T-helper 17 cell (primary cell): ENCODE measurements at regions not wholly inside any gene's neighbourhood (a gene's known extent, or its start where the extent isn't known, plus 50 kb on each side); places are given as distances from the start of the nearest gene placed in this dataset.

Experiments used
- ATAC-seq: fragments of 150-1000 bp; cut with Tn5 transposase; 2 replicates; pipeline ENCODE4 v1.10.0; 2021; ENCODE audit warnings: mild to moderate bottlenecking, moderate library complexity
- DNase-seq, 3 donors: peaks; one replicate each; pipeline versions ENCODE4 v3.0.0 to v3.0.0-alpha.2; 2020 to 2021
- H3K9me3 ChIP-seq: one replicate; pipeline ENCODE4 v1.7.0; 2013; ENCODE audit warnings: low read length, mild to moderate bottlenecking; ENCODE audit not compliant: control insufficient read depth, poor library complexity, severe bottlenecking
- H3K27ac Mint-ChIP-seq: one replicate; pipeline ENCODE4 v1.8.0; 2022; ENCODE audit warnings: mild to moderate bottlenecking, moderate library complexity, mixed read lengths
- H3K27me3 Mint-ChIP-seq: one replicate; pipeline ENCODE4 v1.8.0; 2022; ENCODE audit warnings: mixed read lengths
- H3K36me3 Mint-ChIP-seq: one replicate; pipeline ENCODE4 v1.8.0; 2022; ENCODE audit warnings: low read depth, mixed read lengths
- H3K4me1 Mint-ChIP-seq: one replicate; pipeline ENCODE4 v1.8.0; 2022; ENCODE audit warnings: mild to moderate bottlenecking, mixed read lengths
- H3K4me3 Mint-ChIP-seq: one replicate; pipeline ENCODE4 v1.8.0; 2022; ENCODE audit warnings: mild to moderate bottlenecking, moderate library complexity, mixed read lengths

DNA sequence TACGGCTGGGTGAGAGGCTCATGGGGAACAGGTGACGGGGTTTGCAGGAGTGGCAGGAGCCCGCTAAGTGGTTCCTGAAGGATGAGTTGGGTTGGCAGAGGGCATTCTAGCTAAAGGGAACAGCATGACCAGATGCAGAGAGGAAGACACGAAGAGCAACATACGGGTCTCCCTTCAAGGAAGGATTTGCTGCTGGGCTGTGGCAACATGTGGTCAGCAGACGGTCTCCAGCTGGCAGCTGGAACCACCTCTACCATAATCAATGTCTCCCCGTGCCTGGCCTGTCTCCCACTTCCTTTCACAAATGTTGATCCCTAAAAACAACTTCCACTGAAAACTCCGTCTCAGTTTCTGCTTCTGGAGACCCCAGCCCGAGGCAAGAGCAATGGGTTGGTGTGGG lies 80.6 kb upstream of the SULF2 start:
- DNase-seq (no peak), ATAC-seq (no peak)
- Mint-ChIP-seq H3K4me3 (no peak overlapping the region), H3K4me1 (no peaks in the 10 kb centered on the region), H3K27me3 (peaks cover 39% of the 10 kb centered on the region), H3K27ac (no peak overlapping the region), H3K36me3 (peaks cover 2% of the 10 kb centered on the region)
- H3K9me3 ChIP-seq = no peaks in the 10 kb centered on the region

DNA sequence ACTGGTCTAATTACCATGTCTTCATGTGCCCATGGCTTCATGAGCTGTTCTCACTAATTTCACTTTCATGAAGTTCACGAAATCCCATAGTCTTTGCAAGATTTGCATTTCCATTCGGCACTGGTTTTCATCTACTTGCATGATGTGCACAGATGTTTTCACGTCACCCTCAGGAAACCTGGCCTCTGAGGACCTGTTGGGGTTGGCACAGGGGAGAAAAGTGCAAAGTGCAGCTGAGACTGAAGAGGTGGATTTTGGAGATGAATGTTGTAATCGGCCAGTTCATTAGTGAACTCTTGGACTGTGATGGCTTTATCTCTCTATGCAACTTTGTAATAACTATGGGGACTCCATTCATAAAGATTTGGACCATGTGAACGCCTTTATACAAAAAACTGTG lies 80.2 kb upstream of the SULF2 start:
- H3K4me3 Mint-ChIP-seq = no peak overlapping the region
- no peak overlapping the region for H3K27ac Mint-ChIP-seq
- H3K9me3 ChIP-seq = no peaks in the 10 kb centered on the region
- H3K4me1 Mint-ChIP-seq = no peaks in the 10 kb centered on the region
- peaks cover 2% of the 10 kb centered on the region for H3K36me3 Mint-ChIP-seq
- DNase-seq = no peak
- H3K27me3 Mint-ChIP-seq = peaks cover 40% of the 10 kb centered on the region
- ATAC-seq = no peak

DNA sequence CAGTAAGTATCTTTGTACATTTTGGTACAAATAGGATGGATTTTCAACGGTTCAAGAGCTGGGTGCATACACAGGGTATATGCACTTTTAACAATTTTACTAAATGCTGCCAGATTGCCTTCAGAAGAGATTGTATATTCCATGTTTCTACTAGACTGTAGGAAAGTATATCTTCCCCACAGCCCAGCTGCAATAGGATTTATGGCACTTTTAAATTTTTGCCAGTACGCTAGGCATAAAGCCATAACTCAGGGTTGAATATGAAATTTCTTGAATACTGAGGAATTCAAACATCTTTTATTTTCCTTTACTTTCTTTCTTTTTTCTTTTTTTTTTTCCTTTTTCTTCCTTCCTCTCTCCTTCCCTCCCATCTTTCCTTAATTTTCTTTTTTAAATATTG lies 78.7 kb upstream of the SULF2 start:
- H3K27ac Mint-ChIP-seq = no peak overlapping the region
- H3K9me3 ChIP-seq = no peaks in the 10 kb centered on the region
- H3K4me3 Mint-ChIP-seq = no peak overlapping the region
- ATAC-seq (no peak), DNase-seq (no peak)
- peaks cover 2% of the 10 kb centered on the region for H3K36me3 Mint-ChIP-seq
- H3K4me1 Mint-ChIP-seq = no peaks in the 10 kb centered on the region
- peaks cover 35% of the 10 kb centered on the region for H3K27me3 Mint-ChIP-seq

DNA sequence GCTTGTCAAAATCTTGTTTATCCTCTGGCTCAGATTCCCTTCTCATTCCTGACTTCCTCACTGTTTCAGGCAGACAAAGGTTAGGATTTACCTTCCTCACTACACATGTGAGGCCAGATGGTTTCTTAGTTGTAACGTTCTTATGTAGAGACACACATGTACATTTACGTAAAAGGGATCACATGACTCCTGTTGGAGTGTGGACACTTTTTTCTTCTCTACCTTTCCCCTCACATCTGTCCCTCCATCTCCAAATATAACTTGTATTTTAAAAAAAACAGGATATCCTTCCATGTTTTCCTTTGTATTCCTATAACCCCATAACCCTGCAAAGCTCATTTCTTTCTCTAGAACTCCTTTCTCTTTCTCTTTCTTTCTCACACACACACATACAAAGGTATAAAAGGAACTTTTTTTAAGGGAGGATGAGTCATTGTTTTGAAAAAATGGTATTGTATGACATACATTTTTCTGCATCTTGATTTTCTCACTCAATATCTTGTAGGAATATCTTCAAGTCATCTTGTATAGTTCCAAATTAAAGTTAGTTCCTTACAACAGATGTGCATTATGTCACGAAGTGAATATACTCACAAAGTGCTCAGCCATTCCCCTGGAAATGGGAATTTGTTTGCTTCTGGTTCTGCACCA lies 78.2 kb upstream of the SULF2 start:
- DNase-seq (no peak), ATAC-seq (no peak)
- Mint-ChIP-seq H3K27ac (no peak overlapping the region), H3K4me1 (no peaks in the 10 kb centered on the region), H3K4me3 (no peak overlapping the region), H3K36me3 (peaks cover 2% of the 10 kb centered on the region), H3K27me3 (peaks cover 37% of the 10 kb centered on the region)
- H3K9me3 ChIP-seq = no peaks in the 10 kb centered on the region

DNA sequence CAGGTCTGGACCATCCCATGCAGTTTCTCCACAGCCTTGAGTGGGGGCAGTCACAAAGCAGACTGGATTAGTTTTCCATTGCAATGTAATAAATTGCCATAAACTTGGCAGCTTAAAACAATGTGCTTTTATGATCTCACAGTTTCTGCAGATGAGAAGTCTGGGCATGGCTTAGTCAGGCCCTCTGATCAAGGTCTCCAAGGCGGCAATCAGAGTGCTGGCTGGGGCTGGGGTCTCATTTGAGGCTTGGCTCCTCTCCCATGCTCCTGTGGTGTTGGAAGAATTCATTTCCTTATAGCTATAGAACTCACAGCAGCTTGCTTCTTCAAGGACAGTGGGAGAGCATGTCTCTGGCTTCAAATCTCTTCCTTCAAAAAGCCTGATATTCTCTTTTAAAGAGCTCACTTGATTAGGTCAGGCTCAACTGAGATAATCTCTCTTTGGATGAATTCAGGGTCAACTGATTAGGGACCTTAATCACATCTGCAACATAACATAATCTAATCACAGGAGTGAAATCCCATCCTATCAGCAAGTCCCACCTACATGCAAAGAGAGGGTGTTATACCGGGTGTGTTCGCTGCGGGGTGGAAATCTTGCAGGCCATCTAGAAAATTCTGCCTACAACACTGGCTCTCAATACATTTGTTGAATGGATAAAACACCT lies 77.4 kb upstream of the SULF2 start:
- DNase-seq (no peak), ATAC-seq (no peak)
- Mint-ChIP-seq H3K4me3 (no peak overlapping the region), H3K36me3 (peaks cover 2% of the 10 kb centered on the region), H3K27ac (no peak overlapping the region), H3K27me3 (peaks cover 38% of the 10 kb centered on the region), H3K4me1 (no peaks in the 10 kb centered on the region)
- no peaks in the 10 kb centered on the region for H3K9me3 ChIP-seq

DNA sequence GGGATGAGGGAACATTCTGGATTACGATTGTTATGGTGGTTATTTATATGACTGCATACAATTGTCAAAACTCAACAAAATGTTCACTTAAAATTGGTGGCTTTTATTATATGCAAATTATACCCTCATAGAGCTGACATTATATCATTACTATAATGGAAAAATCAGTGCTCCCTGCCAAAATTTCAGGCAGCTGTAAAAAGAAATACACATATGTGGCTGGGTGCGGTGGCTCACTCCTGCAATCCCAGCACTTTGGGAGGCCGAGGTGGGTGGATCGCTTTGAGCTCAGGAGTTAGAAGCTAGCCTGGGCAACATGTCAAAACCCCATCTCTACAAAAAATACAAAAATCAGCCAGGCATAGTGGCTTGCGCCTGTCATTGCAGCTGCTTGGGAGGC lies 75.8 kb upstream of the SULF2 start:
- H3K27me3 Mint-ChIP-seq = peaks cover 45% of the 10 kb centered on the region
- H3K36me3 Mint-ChIP-seq = peaks cover 2% of the 10 kb centered on the region
- ATAC-seq (no peak), DNase-seq (no peak)
- H3K27ac Mint-ChIP-seq = no peak overlapping the region
- no peak overlapping the region for H3K4me3 Mint-ChIP-seq
- H3K9me3 ChIP-seq = no peaks in the 10 kb centered on the region
- H3K4me1 Mint-ChIP-seq = no peaks in the 10 kb centered on the region

DNA sequence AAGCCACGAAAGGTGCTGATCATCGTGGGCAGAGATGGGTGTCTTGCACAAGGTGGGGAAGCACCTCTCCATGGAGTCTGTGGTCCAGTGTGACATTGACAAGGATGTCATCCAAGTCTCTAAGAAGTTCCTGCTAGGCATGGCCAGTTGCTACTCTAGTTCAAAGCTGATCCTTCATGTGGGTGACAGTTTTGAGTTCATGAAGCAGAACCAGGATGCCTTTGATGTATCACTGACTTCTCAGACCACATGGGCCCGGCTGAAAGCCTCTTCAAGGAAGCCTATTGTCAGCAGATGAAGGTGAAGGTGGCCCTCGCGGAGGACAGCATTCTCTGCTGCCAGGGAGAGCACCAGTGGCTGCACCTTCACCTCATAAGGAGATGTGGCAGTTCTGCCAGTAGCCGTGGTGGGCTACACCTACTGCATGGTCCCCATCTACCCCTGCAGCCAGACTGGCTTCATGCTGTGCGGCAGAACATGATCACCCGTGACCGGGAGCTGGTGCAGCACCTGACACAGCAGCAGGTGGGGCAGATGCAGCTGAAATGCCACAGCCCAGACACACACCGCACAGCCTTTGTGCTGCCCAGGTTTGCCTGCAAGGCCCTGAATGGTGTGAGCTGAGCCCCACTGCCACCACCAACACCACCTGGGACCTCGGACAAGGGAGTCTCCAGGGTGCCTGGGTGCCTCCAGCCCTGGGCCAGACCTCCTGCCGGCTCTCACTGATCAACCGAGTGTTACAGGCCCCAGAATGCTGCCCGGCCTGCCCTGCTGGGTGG lies 75.0 kb upstream of the SULF2 start:
- Mint-ChIP-seq H3K4me3 (no peak overlapping the region), H3K36me3 (no peaks in the 10 kb centered on the region), H3K27me3 (peaks cover 37% of the 10 kb centered on the region), H3K27ac (no peak overlapping the region), H3K4me1 (no peaks in the 10 kb centered on the region)
- DNase-seq (no peak), ATAC-seq (no peak)
- no peaks in the 10 kb centered on the region for H3K9me3 ChIP-seq

DNA sequence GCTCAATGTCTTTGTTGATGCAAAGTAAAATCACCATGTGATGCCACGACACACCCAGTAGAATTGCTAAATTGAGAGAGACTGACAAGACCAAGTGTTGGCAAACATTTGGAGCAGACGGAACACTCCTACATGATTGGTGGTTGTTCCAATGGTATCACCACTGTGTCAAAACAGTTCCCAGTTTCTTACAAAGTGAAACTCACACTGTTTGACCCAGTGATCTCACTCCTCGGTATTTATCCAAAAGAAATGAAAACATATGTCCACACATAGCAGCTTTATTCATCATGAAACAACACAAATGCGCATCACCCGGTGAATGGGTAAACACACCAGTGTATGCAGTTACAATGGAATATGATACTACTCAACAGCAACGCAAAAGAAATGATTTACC lies 74.0 kb upstream of the SULF2 start:
- peaks cover 35% of the 10 kb centered on the region for H3K27me3 Mint-ChIP-seq
- H3K4me1 Mint-ChIP-seq = peaks cover 2% of the 10 kb centered on the region

DNA sequence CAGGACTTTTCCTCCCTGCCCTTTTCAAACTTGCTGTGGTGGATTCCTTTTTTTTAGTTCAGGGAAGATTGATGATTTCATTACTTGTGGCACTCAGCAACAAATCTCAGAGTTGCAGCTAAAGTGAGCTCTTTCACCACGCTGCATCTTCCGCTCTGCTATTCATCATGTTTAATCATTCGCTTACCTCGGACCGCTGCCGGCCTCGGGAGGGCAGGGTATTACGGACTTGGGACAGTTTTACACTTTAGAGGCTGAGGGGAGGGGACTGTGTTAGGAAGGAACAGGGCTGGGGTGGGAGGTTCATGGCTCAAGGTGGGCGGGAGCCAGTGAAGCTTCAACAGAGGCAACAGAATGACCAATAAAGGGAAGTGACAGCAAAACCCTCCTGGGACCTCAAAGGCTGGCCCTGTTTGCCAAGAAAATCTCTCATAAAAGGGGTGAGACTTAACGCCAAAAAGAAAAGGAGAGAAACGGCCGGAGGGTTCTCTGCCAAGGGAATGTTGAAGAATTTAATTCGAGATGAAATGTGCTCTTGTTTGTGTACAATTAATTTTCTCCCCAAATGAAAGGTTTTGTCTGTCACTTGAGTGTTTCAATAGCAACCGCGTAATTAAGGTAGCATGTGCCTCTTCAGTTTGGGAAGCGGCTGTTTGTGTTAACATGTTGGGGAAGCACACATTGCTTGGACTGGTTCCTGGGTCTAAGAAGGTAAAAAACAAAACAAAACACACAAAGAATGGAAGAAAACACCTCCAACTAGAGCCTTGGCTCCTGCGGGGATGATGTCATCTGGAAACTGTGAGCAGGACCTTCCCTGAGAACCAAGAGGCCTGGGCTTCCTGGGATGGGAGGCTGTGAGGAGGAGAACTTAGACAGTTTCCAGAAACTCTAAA lies 72.5 kb upstream of the SULF2 start:
- H3K27ac Mint-ChIP-seq = no peak overlapping the region
- no peak for ATAC-seq
- H3K4me1 Mint-ChIP-seq = peaks cover 3% of the 10 kb centered on the region
- no peak overlapping the region for H3K4me3 Mint-ChIP-seq
- peaks cover 30% of the 10 kb centered on the region for H3K27me3 Mint-ChIP-seq
- DNase-seq = no peak
- no peaks in the 10 kb centered on the region for H3K9me3 ChIP-seq
- no peaks in the 10 kb centered on the region for H3K36me3 Mint-ChIP-seq

More for the DNA sequence above, 74.0 kb upstream of the SULF2 start:
- DNase-seq (no peak), ATAC-seq (no peak)
- H3K27ac Mint-ChIP-seq = no peak overlapping the region
- no peaks in the 10 kb centered on the region for H3K9me3 ChIP-seq
- H3K36me3 Mint-ChIP-seq = no peaks in the 10 kb centered on the region
- H3K4me3 Mint-ChIP-seq = no peak overlapping the region

DNA sequence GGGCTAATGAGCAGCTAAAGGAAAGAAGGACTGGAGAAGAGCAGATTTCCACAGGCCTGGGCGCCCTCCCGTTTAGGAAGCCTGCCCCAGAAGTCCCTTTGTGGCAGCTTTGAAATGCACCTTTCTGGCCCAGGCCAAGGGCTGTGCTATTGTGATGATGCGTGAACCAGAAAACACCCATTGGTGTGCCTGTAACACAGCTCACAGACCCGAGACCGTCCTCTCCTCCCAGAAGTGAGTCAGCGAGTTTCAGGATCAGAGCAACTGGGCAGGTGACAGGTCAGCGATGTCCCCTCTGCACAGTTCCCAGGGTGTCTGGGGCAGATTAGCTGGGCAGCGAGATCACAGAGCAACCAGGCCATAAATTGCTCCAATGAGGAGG lies 71.9 kb upstream of the SULF2 start:
- Mint-ChIP-seq H3K4me1 (peaks cover 3% of the 10 kb centered on the region), H3K27ac (no peak overlapping the region), H3K4me3 (no peak overlapping the region), H3K27me3 (peaks cover 36% of the 10 kb centered on the region), H3K36me3 (no peaks in the 10 kb centered on the region)
- ATAC-seq (no peak), DNase-seq (no peak)
- H3K9me3 ChIP-seq = no peaks in the 10 kb centered on the region

DNA sequence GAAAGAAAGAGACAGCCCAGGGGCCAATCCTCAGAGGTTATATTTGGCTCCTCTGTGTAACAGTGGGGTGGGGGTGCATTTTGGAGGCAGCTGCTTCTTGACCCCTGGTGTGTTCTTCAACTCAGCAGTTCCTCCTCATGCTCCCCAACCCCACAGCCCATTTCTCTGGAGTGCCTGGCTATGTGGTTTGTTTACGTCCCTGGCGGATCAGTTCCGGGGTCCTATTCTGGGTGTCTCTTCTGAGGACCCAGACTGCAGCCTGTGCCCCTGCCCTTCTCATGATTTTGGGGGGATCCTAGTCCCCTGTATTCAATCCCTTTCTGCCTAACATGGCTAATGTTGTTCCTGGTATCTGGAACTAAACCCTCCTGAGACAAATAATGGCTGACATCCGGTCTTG lies 70.5 kb upstream of the SULF2 start:
- H3K4me1 Mint-ChIP-seq = peaks cover 3% of the 10 kb centered on the region
- no peaks in the 10 kb centered on the region for H3K9me3 ChIP-seq
- DNase-seq (no peak), ATAC-seq (no peak)
- H3K27ac Mint-ChIP-seq = no peak overlapping the region
- peaks cover 48% of the 10 kb centered on the region for H3K27me3 Mint-ChIP-seq
- no peaks in the 10 kb centered on the region for H3K36me3 Mint-ChIP-seq
- no peak overlapping the region for H3K4me3 Mint-ChIP-seq

DNA sequence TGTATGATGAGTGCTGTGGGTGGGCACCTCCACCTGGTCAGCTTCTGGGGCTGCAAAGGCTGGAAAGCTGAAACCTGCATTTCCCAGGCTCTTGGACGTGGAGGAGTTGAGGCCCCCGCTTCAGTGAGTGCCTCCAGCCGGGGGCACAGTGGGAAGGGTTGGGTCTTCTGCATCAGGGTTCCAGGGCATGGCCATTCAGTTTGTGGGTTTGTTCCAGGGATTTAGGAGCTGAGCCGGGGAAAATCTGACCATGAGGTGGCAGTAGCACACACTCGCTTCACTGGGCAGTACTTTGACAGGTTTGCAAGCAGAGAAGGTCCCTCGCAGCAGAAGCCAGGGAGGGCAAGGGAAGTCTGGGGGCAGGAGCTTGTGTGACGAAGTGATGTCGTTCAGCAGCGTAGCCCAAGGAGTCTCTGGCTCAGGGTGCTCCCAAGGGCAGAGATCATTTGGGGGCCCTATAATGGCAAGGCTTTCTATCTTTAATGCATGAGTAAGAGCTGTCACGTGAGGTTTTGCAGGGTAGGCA lies 69.5 kb upstream of the SULF2 start:
- H3K4me3 Mint-ChIP-seq = no peak overlapping the region
- no peak for DNase-seq
- H3K27ac Mint-ChIP-seq = no peak overlapping the region
- no peaks in the 10 kb centered on the region for H3K36me3 Mint-ChIP-seq
- ATAC-seq = no peak
- peaks cover 50% of the 10 kb centered on the region for H3K27me3 Mint-ChIP-seq
- no peaks in the 10 kb centered on the region for H3K9me3 ChIP-seq
- H3K4me1 Mint-ChIP-seq = peaks cover 3% of the 10 kb centered on the region

DNA sequence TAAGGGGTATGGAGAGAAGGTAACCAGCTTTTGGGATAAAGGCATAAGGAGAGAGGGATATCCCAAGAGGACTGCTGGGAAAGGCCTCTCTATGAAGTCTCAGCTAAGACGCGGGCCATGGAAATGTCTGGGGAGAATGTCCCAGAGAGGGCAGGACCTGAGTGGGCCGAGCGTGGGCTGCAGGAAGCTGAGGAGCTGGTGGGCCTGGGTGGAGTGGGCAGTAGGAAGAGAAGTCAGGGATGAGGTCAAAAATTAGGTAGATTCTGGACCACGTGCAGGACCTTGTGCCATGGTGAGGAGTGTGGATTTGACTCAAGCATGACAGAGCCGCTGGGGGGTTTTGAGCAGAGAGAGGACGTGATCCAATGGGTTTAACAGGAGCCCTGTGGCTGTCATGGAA lies 66.5 kb upstream of the SULF2 start:
- Mint-ChIP-seq H3K4me3 (no peak overlapping the region), H3K4me1 (peaks cover 3% of the 10 kb centered on the region), H3K36me3 (no peaks in the 10 kb centered on the region), H3K27ac (no peak overlapping the region), H3K27me3 (peaks cover 59% of the 10 kb centered on the region)
- no peak for ATAC-seq
- no peaks in the 10 kb centered on the region for H3K9me3 ChIP-seq
- no peak for DNase-seq
